WTC11 (cell line): ENCODE measurements at regions not wholly inside any gene's neighbourhood (a gene's known extent, or its start where the extent isn't known, plus 50 kb on each side); places are given as distances from the start of the nearest gene placed in this dataset.

Source experiments
- HMGA2 ChIP-seq: fragments of 250-450 bp; sonication (Bioruptor Pico); IDR thresholded peaks from 2 replicates; pipeline ENCODE4 v1.4.0; 2021; ENCODE audit warnings: mild to moderate bottlenecking, moderate library complexity
- IRF2 ChIP-seq: sonication (generic); formaldehyde crosslinking; IDR thresholded peaks from 2 replicates; pipeline ENCODE4 v1.8.0; 2022; ENCODE audit warnings: low read depth, missing genetic modification reagents, borderline replicate concordance
- MXD4 ChIP-seq: fragments of 250-450 bp; sonication (Bioruptor Pico); IDR thresholded peaks from 2 replicates; pipeline ENCODE4 v1.8.0; 2021; ENCODE audit warnings: mild to moderate bottlenecking, moderate library complexity, borderline replicate concordance
- MYBL2 ChIP-seq: sonication (generic); formaldehyde crosslinking; IDR thresholded peaks from 2 replicates; pipeline ENCODE4 v1.8.1; 2023; ENCODE audit warnings: mild to moderate bottlenecking, moderate library complexity, missing genetic modification reagents
- NFYB ChIP-seq: sonication (generic); formaldehyde crosslinking; conservative IDR thresholded peaks from 2 replicates; pipeline ENCODE4 v1.8.0; 2022; ENCODE audit warnings: low read depth, missing genetic modification reagents
- NR2C2 ChIP-seq: sonication (generic); formaldehyde crosslinking; IDR thresholded peaks from 2 replicates; pipeline ENCODE4 v1.8.0; 2022; ENCODE audit warnings: mild to moderate bottlenecking, missing genetic modification reagents
- ZNF232 ChIP-seq: sonication (generic); formaldehyde crosslinking; IDR thresholded peaks from 2 replicates; pipeline ENCODE4 v1.8.0; 2022; ENCODE audit warnings: mild to moderate bottlenecking, missing genetic modification reagents
- TF ChIP-seq, protein P1 (sequence below): fragments of 200-600 bp; IDR thresholded peaks from 2 replicates; pipeline ENCODE4 v1.8.0; 2022; ENCODE audit warnings: antibody characterized with exemption
- TF ChIP-seq, protein P2 (sequence below): sonication (generic); formaldehyde crosslinking; IDR thresholded peaks from 2 replicates; pipeline ENCODE4 v1.8.0; 2023; ENCODE audit warnings: missing genetic modification reagents, mild to moderate bottlenecking, borderline replicate concordance
- TF ChIP-seq, protein P3 (sequence below): sonication (generic); formaldehyde crosslinking; IDR thresholded peaks from 2 replicates; pipeline ENCODE4 v1.8.0; 2022; ENCODE audit warnings: mild to moderate bottlenecking, missing genetic modification reagents
- TF ChIP-seq, protein P4 (sequence below): sonication (generic); formaldehyde crosslinking; conservative IDR thresholded peaks from 2 replicates; pipeline ENCODE4 v1.8.1; 2023; ENCODE audit warnings: mild to moderate bottlenecking, low read depth, missing genetic modification reagents, moderate library complexity
- TF ChIP-seq, protein P5 (sequence below): fragments of 250-450 bp; sonication (Bioruptor Pico); IDR thresholded peaks from 2 replicates; pipeline ENCODE4 v1.9.0; 2021; ENCODE audit warnings: moderate library complexity, mild to moderate bottlenecking, inconsistent platforms, borderline replicate concordance
- TF ChIP-seq, protein P6 (sequence below): sonication (generic); formaldehyde crosslinking; IDR thresholded peaks from 2 replicates; pipeline ENCODE4 v1.8.1; 2022; ENCODE audit warnings: mild to moderate bottlenecking, moderate library complexity, missing genetic modification reagents

DNA sequence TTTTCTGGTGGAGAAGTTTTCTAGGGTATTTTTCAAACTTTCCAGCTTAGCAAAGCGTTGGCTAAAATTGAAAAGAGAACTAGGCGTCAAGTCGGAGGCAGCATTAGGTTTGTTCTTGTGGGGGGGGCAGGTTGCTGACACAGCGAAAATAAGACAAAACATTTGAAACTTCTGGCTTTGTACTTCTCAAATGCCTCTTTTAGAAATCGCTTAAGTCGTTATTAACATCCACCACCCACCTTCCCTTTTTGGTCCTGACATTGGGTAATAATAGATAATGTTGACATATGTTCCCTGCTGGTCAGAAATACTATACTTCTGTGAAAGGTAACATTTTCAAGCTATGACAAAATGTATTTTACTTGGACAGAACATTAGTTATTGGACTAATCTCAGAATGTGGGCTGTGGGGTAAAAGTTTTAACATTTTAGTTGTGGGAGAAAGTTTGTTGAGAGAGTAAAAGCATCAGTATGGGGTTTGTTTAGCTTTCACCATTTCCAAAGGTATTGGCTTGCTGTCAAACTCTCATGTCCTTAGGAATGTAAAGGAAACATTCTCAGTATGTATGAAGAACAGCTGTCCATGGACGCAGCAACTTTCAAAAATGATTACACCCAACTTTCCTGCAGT is 88.1 kb upstream of the ZEB2 start:
- TF ChIP-seq, protein P1, sequence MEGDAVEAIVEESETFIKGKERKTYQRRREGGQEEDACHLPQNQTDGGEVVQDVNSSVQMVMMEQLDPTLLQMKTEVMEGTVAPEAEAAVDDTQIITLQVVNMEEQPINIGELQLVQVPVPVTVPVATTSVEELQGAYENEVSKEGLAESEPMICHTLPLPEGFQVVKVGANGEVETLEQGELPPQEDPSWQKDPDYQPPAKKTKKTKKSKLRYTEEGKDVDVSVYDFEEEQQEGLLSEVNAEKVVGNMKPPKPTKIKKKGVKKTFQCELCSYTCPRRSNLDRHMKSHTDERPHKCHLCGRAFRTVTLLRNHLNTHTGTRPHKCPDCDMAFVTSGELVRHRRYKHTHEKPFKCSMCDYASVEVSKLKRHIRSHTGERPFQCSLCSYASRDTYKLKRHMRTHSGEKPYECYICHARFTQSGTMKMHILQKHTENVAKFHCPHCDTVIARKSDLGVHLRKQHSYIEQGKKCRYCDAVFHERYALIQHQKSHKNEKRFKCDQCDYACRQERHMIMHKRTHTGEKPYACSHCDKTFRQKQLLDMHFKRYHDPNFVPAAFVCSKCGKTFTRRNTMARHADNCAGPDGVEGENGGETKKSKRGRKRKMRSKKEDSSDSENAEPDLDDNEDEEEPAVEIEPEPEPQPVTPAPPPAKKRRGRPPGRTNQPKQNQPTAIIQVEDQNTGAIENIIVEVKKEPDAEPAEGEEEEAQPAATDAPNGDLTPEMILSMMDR = no peak
- no peak for TF ChIP-seq NR2C2
- TF ChIP-seq MXD4 (CRISPR knock-in tag) = no peak
- TF ChIP-seq, protein P2, sequence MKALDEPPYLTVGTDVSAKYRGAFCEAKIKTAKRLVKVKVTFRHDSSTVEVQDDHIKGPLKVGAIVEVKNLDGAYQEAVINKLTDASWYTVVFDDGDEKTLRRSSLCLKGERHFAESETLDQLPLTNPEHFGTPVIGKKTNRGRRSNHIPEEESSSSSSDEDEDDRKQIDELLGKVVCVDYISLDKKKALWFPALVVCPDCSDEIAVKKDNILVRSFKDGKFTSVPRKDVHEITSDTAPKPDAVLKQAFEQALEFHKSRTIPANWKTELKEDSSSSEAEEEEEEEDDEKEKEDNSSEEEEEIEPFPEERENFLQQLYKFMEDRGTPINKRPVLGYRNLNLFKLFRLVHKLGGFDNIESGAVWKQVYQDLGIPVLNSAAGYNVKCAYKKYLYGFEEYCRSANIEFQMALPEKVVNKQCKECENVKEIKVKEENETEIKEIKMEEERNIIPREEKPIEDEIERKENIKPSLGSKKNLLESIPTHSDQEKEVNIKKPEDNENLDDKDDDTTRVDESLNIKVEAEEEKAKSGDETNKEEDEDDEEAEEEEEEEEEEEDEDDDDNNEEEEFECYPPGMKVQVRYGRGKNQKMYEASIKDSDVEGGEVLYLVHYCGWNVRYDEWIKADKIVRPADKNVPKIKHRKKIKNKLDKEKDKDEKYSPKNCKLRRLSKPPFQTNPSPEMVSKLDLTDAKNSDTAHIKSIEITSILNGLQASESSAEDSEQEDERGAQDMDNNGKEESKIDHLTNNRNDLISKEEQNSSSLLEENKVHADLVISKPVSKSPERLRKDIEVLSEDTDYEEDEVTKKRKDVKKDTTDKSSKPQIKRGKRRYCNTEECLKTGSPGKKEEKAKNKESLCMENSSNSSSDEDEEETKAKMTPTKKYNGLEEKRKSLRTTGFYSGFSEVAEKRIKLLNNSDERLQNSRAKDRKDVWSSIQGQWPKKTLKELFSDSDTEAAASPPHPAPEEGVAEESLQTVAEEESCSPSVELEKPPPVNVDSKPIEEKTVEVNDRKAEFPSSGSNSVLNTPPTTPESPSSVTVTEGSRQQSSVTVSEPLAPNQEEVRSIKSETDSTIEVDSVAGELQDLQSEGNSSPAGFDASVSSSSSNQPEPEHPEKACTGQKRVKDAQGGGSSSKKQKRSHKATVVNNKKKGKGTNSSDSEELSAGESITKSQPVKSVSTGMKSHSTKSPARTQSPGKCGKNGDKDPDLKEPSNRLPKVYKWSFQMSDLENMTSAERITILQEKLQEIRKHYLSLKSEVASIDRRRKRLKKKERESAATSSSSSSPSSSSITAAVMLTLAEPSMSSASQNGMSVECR (CRISPR knock-in tag) = no peak
- no peak for TF ChIP-seq IRF2
- TF ChIP-seq, protein P3, sequence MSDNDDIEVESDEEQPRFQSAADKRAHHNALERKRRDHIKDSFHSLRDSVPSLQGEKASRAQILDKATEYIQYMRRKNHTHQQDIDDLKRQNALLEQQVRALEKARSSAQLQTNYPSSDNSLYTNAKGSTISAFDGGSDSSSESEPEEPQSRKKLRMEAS (CRISPR knock-in tag) = no peak
- TF ChIP-seq HMGA2 (CRISPR knock-in tag) = no peak
- TF ChIP-seq, protein P4, sequence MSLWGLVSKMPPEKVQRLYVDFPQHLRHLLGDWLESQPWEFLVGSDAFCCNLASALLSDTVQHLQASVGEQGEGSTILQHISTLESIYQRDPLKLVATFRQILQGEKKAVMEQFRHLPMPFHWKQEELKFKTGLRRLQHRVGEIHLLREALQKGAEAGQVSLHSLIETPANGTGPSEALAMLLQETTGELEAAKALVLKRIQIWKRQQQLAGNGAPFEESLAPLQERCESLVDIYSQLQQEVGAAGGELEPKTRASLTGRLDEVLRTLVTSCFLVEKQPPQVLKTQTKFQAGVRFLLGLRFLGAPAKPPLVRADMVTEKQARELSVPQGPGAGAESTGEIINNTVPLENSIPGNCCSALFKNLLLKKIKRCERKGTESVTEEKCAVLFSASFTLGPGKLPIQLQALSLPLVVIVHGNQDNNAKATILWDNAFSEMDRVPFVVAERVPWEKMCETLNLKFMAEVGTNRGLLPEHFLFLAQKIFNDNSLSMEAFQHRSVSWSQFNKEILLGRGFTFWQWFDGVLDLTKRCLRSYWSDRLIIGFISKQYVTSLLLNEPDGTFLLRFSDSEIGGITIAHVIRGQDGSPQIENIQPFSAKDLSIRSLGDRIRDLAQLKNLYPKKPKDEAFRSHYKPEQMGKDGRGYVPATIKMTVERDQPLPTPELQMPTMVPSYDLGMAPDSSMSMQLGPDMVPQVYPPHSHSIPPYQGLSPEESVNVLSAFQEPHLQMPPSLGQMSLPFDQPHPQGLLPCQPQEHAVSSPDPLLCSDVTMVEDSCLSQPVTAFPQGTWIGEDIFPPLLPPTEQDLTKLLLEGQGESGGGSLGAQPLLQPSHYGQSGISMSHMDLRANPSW (CRISPR knock-in tag) = no peak
- no peak for TF ChIP-seq MYBL2 (CRISPR knock-in tag)
- TF ChIP-seq, protein P5, sequence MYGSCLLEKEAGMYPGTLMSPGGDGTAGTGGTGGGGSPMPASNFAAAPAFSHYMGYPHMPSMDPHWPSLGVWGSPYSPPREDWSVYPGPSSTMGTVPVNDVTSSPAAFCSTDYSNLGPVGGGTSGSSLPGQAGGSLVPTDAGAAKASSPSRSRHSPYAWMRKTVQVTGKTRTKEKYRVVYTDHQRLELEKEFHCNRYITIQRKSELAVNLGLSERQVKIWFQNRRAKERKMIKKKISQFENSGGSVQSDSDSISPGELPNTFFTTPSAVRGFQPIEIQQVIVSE (CRISPR knock-in tag) = no peak
- no peak for TF ChIP-seq ZNF232 (CRISPR knock-in tag)
- TF ChIP-seq NFYB = no peak
- TF ChIP-seq, protein P6, sequence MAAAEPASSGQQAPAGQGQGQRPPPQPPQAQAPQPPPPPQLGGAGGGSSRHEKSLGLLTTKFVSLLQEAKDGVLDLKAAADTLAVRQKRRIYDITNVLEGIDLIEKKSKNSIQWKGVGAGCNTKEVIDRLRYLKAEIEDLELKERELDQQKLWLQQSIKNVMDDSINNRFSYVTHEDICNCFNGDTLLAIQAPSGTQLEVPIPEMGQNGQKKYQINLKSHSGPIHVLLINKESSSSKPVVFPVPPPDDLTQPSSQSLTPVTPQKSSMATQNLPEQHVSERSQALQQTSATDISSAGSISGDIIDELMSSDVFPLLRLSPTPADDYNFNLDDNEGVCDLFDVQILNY (CRISPR knock-in tag) = no peak
